Cardiac muscle cell (in vitro differentiated cells and primary cell): ENCODE measurements at regions not wholly inside any gene's neighbourhood (a gene's known extent, or its start where the extent isn't known, plus 50 kb on each side); places are given as distances from the start of the nearest gene placed in this dataset.

ENCODE experiments used
- DNase-seq, 2 donors: peaks; one replicate each; pipeline versions ENCODE4 v3.0.0 to v3.0.0-alpha.2; 2010 to 2017; ENCODE audit warnings: low read depth in 1 of 2, low spot score in 1 of 2
- H3K27ac ChIP-seq: fragments of 200-600 bp; sonication (generic); 2 replicates; pipeline ENCODE4 v1.5.1; 2016
- H3K27me3 ChIP-seq: fragments of 200-600 bp; sonication (generic); 2 replicates; pipeline ENCODE4 v1.6.0; 2016; ENCODE audit warnings: control low read depth
- H3K36me3 ChIP-seq: fragments of 200-600 bp; sonication (generic); 2 replicates; pipeline ENCODE4 v1.5.1; 2016; ENCODE audit warnings: control low read depth
- H3K4me1 ChIP-seq: fragments of 200-600 bp; sonication (generic); 2 replicates; pipeline ENCODE4 v1.8.1; 2017; ENCODE audit warnings: low read depth, mild to moderate bottlenecking, mixed run types
- H3K4me3 ChIP-seq: fragments of 200-600 bp; sonication (generic); 2 replicates; pipeline ENCODE4 v1.5.1; 2016; ENCODE audit warnings: mild to moderate bottlenecking
- H3K9me3 ChIP-seq: fragments of 200-600 bp; sonication (generic); 2 replicates; pipeline ENCODE4 v1.5.1; 2017; ENCODE audit warnings: low read depth, mild to moderate bottlenecking, control low read depth
- TF ChIP-seq, protein P1 (sequence below): IDR thresholded peaks from 2 replicates; pipeline ENCODE4 v1.5.1; 2012; ENCODE audit warnings: low read depth, mild to moderate bottlenecking, low read length

- Histone ChIP-seq H3K27me3 (no peaks in the 10 kb centered on the region), H3K9me3 (no peaks in the 10 kb centered on the region), H3K36me3 (no peaks in the 10 kb centered on the region), H3K4me3 (no peak overlapping the region), H3K4me1 (no peaks in the 10 kb centered on the region), H3K27ac (no peak overlapping the region)
- TF ChIP-seq, protein P1, sequence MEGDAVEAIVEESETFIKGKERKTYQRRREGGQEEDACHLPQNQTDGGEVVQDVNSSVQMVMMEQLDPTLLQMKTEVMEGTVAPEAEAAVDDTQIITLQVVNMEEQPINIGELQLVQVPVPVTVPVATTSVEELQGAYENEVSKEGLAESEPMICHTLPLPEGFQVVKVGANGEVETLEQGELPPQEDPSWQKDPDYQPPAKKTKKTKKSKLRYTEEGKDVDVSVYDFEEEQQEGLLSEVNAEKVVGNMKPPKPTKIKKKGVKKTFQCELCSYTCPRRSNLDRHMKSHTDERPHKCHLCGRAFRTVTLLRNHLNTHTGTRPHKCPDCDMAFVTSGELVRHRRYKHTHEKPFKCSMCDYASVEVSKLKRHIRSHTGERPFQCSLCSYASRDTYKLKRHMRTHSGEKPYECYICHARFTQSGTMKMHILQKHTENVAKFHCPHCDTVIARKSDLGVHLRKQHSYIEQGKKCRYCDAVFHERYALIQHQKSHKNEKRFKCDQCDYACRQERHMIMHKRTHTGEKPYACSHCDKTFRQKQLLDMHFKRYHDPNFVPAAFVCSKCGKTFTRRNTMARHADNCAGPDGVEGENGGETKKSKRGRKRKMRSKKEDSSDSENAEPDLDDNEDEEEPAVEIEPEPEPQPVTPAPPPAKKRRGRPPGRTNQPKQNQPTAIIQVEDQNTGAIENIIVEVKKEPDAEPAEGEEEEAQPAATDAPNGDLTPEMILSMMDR: no peak
- no peak for DNase-seq
Measured at GRCh38 chr5:143558048-143558447, 154.6 kb upstream of the NR3C1 start.

- Histone ChIP-seq H3K27me3 (no peaks in the 10 kb centered on the region), H3K4me3 (no peak overlapping the region), H3K4me1 (no peaks in the 10 kb centered on the region), H3K36me3 (no peaks in the 10 kb centered on the region), H3K9me3 (no peaks in the 10 kb centered on the region), H3K27ac (peak overlapping the region; percentile 7)
- TF ChIP-seq, protein P1: no peak
- DNase-seq: peak; percentile 38 to 70
Measured at GRCh38 chr5:143557061-143557818, 153.8 kb upstream of the NR3C1 start.

GRCh38 chr5:143554918-143555477, 151.5 kb upstream of the NR3C1 start:
- Histone ChIP-seq H3K9me3 (no peaks in the 10 kb centered on the region), H3K4me1 (no peaks in the 10 kb centered on the region), H3K36me3 (no peaks in the 10 kb centered on the region), H3K4me3 (no peak overlapping the region), H3K27ac (no peak overlapping the region), H3K27me3 (no peaks in the 10 kb centered on the region)
- TF ChIP-seq, protein P1: no peak
- DNase-seq: no peak

DNA sequence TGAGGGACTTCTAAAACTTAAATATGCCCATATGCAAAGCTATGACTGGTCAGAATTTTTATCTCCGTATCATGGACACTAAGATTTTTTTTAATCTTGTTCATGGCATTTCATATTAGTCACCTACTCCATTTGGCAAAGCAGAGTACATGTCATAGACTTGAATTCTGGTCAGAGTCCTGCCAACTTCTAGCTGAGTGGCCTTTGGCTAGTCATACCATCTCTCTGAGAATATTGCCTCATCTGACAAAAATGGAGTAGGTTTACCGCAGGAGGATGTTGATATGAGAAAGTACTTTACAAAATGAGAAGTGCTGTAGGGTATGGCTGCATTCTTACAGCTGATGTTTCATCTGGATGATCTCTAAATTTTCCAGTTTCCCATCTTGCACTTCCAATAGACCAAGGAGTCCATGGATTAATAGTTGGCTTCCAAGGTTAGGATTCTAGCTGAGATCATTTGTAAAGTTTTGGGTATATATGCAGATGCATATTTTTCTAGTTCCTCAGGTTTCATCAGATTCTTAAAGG, 150.8 kb upstream of the NR3C1 start:
- TF ChIP-seq, protein P1: no peak
- Histone ChIP-seq H3K27ac (no peak overlapping the region), H3K27me3 (no peaks in the 10 kb centered on the region), H3K36me3 (no peaks in the 10 kb centered on the region), H3K9me3 (no peaks in the 10 kb centered on the region), H3K4me1 (no peaks in the 10 kb centered on the region), H3K4me3 (no peak overlapping the region)
- DNase-seq: peak in 1 of 2 donors; percentile 90

DNA sequence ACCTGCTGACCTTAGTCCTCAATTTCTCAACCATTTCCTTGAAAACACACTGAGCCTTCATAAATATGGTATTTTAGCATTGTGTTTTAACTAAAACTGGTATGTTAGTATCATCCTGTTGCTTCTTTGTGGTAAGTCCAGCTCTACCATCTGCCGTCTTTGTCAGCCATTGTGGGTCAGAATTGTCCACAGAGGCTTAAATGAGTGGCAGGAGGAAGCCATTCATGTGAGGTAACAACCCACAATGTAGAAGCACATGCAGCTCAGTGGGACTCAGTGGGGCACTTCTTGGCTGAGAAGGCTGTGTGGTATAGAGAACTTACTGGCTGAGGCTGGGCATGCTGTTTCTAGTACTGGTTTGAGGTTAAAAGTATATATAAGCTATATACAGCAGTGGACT, 149.2 kb upstream of the NR3C1 start:
- no peak overlapping the region for H3K27ac ChIP-seq
- no peak overlapping the region for H3K4me3 ChIP-seq
- no peaks in the 10 kb centered on the region for H3K9me3 ChIP-seq
- no peaks in the 10 kb centered on the region for H3K27me3 ChIP-seq
- DNase-seq: no peak
- no peaks in the 10 kb centered on the region for H3K36me3 ChIP-seq
- TF ChIP-seq, protein P1: no peak
- H3K4me1 ChIP-seq: no peaks in the 10 kb centered on the region
